NB4 (cell line): ENCODE measurements at regions not wholly inside any gene's neighbourhood (a gene's known extent, or its start where the extent isn't known, plus 50 kb on each side); places are given as distances from the start of the nearest gene placed in this dataset.

Experiments used
- POLR2A ChIP-seq: IDR thresholded peaks from 2 replicates; pipeline ENCODE4 v1.6.1; 2011; ENCODE audit warnings: mild to moderate bottlenecking; ENCODE audit not compliant: insufficient read length; ENCODE audit errors: extremely low read depth
- TF ChIP-seq, protein P1 (sequence below): IDR thresholded peaks from one replicate; pipeline ENCODE4 v1.5.1; 2012; ENCODE audit warnings: low read depth, low read length

DNA sequence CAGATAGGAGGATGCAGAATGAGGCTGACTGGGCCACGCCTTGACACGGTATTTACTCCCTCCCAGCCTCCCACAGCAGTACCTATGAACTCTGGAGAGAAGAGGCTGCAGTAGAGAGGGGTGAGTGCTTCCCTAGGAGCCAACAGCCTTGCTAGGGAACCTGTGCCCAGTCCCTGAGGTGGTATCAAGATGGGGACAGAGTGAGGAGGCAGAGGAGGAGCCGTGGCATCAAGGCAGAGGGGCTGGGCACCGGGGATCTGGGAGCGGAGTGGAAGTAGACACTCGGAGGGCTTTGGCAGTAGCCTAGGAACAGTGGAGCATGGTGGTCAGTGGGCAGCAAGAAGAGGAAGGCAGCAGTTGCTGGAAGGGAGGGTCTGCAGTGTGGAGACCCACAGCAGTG, 68.7 kb upstream of the CHST15 start:
- no peak for TF ChIP-seq POLR2A
- TF ChIP-seq, protein P1, sequence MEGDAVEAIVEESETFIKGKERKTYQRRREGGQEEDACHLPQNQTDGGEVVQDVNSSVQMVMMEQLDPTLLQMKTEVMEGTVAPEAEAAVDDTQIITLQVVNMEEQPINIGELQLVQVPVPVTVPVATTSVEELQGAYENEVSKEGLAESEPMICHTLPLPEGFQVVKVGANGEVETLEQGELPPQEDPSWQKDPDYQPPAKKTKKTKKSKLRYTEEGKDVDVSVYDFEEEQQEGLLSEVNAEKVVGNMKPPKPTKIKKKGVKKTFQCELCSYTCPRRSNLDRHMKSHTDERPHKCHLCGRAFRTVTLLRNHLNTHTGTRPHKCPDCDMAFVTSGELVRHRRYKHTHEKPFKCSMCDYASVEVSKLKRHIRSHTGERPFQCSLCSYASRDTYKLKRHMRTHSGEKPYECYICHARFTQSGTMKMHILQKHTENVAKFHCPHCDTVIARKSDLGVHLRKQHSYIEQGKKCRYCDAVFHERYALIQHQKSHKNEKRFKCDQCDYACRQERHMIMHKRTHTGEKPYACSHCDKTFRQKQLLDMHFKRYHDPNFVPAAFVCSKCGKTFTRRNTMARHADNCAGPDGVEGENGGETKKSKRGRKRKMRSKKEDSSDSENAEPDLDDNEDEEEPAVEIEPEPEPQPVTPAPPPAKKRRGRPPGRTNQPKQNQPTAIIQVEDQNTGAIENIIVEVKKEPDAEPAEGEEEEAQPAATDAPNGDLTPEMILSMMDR, result no peak
